GM13976 (cell line): ENCODE measurements at regions not wholly inside any gene's neighbourhood (a gene's known extent, or its start where the extent isn't known, plus 50 kb on each side); places are given as distances from the start of the nearest gene placed in this dataset.

Experiments used
- DNase-seq: peaks from one replicate; pipeline ENCODE4 v3.0.0; 2012; ENCODE audit warnings: low spot score
- in situ Hi-C: fragments of 300-500 bp; cut with MboI; formaldehyde crosslinking; loops from one replicate; pipeline ENCODE4 v1.12.0; 2022; ENCODE audit warnings: low sequenced_read_pairs, mixed read lengths, inconsistent platforms; ENCODE audit not compliant: unreplicated experiment
- TF ChIP-seq, protein P1 (sequence below): IDR thresholded peaks from 2 replicates; pipeline ENCODE4 v1.5.1; 2012; ENCODE audit warnings: borderline replicate concordance, mild to moderate bottlenecking; ENCODE audit not compliant: insufficient read depth; ENCODE audit errors: extremely low read depth, missing control alignments, control extremely low read depth

DNA sequence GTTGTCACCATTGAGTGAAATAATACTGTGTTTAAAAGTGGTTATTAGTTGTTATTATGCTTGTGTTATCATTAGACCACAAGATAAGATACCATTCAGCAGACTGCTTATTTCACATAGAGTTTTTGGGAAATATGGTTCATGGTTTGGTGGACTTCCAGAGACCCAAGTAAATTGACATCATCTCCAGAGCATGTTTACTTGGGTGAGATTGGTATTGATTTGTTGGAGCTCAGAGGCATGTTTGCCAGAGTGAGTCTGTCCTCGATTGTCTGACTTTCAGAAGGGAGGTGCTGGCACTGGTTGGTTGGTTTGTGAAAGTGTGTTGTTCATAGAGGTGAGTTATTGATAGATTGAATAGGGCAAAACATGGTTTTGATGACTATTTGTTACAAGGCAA is 291.4 kb downstream of the TGFB2 start:
- TF ChIP-seq, protein P1, sequence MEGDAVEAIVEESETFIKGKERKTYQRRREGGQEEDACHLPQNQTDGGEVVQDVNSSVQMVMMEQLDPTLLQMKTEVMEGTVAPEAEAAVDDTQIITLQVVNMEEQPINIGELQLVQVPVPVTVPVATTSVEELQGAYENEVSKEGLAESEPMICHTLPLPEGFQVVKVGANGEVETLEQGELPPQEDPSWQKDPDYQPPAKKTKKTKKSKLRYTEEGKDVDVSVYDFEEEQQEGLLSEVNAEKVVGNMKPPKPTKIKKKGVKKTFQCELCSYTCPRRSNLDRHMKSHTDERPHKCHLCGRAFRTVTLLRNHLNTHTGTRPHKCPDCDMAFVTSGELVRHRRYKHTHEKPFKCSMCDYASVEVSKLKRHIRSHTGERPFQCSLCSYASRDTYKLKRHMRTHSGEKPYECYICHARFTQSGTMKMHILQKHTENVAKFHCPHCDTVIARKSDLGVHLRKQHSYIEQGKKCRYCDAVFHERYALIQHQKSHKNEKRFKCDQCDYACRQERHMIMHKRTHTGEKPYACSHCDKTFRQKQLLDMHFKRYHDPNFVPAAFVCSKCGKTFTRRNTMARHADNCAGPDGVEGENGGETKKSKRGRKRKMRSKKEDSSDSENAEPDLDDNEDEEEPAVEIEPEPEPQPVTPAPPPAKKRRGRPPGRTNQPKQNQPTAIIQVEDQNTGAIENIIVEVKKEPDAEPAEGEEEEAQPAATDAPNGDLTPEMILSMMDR, result no peak
- no peak for DNase-seq
- in situ Hi-C loops, result no loop called here

DNA sequence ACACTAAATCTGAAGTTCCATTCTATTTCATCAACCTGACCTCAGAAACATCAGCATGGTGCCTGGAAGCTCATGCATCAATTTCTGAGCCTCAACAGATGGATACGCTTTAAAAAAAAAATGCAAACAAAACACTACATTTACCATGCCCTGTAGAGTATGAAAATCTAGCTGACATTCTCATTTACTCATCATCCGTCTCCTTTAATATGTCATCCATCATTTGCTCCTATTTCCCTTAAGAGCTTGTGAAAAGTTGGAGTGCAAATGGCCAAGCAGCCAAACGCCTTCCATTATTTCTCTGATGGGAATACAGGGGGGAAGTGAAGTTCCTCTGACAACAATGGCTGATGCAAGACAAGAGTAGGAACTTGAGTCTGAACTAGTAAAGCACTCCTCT is 295.0 kb downstream of the TGFB2 start:
- TF ChIP-seq, protein P1, result no peak
- DNase-seq, result no peak
- in situ Hi-C loops, result no loop called here

DNA sequence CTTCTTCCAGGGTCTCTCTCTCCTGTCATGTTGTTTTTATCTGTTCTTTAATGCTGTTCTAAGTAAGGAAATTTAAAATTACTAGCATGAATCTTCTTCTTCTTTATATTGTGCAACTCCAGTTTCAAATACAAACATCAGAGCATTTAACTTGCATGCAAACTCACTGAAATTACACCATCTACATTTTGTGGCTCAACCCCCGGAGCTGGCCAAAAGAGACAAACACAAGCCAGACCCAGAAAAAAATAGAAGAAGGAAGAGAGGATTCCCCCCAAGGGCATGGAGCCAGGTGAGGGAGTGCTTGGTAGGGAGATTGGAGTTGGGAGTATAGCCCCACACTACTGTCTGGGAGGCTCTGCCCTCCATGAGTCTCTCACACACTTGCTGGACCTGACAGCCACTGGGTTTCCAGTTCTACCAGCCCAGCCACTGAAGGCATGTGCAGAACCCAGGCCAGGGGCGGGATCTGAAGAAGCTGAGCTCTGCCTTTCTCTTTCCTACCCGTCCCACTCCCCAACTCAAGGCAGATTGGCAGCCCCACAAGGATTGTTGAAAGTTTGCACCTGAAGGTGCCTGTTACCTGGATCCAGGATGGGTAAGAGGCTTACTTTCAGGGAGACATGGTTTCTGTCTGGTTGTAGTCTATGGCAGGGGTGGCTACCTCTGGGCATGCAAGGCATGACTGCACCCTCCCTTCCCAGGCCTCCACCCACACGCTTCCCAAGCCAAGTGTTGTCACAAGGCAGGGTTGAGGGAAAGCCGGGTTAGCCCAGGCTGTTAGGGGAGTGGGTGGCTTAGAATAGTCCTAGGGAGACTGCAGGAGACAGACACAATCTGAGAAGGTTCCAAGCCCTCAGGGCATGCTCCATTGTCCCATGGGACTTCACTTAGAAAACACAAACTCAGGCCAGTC is 297.2 kb downstream of the TGFB2 start:
- TF ChIP-seq, protein P1, result no peak
- no peak for DNase-seq
- in situ Hi-C loops, result no loop called here

DNA sequence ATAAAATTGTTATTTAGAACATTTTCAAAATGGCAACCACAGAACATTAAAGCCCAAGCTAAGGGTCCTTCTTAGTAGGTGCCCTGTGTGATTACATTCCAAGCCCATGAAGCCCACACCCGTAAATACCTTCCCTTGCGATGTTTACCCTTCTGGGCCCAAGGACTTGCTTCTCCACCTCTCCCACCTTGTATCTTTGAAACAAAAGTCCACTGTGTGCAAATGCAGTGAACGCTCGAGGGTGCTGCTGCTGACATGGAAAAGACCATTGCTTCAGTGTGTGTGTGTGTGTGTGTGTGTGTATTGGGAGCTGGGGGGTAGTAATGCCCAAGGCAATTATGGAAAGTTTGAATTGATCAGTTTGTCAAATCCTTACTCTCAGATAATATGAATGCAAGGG is 298.1 kb downstream of the TGFB2 start:
- TF ChIP-seq, protein P1, result no peak
- in situ Hi-C loops, result no loop called here
- DNase-seq, result no peak

DNA sequence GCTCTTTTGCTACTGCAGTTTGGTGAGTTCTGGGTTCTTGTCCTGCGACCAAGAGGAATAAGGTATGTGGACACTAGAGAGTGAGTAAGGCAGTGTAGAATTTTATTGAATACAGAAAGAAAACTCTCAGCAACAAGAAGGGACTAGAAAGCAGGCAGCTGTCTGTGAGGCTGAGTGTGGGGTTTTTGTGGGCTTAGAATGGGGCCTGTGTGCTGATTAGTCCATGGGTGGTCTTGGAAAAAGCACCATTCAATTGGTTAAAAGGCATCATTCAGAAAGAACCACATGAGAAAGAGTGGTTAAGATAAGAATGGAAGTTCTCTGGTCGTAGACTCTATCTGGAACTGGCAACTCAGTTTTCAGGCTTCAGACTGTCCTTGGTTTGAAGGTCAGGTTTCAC is 298.8 kb downstream of the TGFB2 start:
- in situ Hi-C loops, result no loop called here
- DNase-seq, result no peak
- TF ChIP-seq, protein P1, result no peak

DNA sequence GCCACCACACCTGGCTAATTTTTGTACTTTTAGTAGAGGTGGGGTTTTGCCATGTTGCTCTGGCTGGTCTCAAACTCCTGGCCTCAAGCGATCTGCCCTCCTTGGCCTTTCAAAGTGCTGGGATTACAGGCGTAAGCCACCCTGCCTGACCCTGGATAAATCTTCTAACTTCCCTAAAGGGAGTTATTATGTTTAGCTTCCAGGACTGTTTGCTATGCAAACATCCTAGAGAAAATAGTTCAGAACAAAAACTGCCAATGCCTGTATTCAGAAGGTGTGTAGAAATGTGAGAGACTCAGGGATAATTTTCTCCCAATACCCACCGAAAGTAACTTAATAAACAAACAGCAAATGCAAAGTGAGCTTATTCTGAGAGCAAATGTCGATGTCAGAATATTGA is 301.2 kb downstream of the TGFB2 start:
- TF ChIP-seq, protein P1, result no peak
- in situ Hi-C loops, result no loop called here
- no peak for DNase-seq
